SK-MEL-5 (cell line): ENCODE measurements at regions not wholly inside any gene's neighbourhood (a gene's known extent, or its start where the extent isn't known, plus 50 kb on each side); places are given as distances from the start of the nearest gene placed in this dataset.

Experiments used
- DNase-seq: peaks from one replicate; pipeline ENCODE4 v3.0.0-alpha.2; 2016; ENCODE audit warnings: low read depth, low spot score
- in situ Hi-C: cut with HindIII; loops from 2 replicates; pipeline ENCODE4 v1.10.0; 2016; ENCODE audit warnings: low sequenced_read_pairs, high pct_unique_total_duplicates, low pct_unique_long_range_greater_than_20kb

GRCh38 chr11:92401520-92401919 is 176.9 kb downstream of the FAT3 start:
- in situ Hi-C loops: no loop called here
- DNase-seq: no peak

DNA sequence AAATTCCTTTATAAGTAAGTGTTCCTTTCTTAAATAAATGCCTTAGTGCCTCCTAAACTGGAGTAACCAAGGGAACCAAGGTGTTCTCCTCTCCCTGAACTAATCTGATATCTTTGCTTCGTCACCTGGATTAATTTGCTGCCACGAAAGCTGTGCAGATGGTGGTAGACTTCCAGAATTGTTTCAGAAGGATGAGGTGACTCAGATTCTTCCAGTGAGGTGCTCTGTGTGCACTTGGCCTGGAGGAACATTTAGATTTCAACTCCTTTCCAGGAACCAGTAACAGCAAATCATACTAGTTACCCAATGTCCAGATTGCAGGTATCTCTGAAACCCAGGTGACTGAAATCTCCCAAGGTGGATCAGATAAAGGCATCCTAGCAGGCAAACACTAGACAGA is 181.9 kb downstream of the FAT3 start:
- no peak for DNase-seq
- in situ Hi-C loops: no loop called here

DNA sequence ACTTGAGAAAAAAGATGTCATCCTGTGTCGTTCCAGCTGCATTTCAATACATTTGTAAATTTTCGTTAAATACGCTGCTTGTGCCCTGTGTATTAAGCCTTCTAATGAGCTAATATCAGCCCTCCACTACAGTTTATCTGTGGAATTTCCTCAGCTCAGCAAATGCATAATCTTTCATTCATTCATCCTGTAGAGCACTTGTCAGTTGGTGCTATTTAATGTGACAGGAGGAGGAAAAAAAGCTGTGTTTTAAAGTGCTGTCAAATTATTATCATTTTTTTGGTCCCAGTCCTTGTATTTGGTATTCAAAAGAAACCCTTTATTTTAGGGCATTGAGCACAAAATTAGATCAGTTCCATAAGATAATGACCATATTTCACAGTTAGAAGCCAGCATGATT is 184.7 kb downstream of the FAT3 start:
- in situ Hi-C loops: no loop called here
- DNase-seq: no peak

DNA sequence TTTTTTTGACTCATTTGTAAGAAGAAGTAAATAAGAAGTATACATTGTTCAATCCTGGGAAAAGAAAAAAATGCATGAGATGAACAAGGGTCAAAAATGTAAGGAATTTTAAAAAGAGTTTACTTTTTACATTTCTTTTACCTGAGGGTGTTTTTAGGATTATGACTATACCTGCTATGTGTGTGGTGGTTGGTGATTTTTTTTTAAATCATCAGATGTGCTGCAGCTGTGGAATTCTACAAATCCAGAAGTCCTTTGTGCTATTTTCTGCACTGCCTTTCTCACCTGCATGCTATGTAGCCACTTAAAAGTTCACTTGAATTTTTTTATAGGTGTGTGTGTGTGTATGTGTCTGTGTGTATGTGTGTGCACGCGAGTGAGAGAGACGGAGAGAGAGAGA is 185.3 kb downstream of the FAT3 start:
- in situ Hi-C loops: no loop called here
- DNase-seq: no peak

DNA sequence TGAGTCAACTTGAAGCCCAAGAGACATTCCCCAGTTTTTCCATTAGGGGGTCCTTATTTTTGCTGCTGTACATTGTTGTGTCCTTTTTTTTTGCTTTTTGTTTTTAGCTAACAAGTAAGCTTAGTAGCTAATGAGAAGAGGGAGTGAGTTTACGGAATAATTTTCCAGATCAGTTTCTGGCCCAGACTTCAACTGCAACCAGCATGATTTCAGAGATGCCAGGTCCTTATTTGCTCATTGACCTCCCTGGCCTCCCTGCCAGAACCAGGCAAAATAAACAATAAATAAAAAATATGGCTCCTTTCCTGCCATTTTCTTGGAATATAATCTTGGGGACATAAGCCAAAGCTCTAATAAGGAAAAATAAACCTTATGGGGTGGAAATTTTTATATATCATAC is 185.9 kb downstream of the FAT3 start:
- no peak for DNase-seq
- in situ Hi-C loops: no loop called here

DNA sequence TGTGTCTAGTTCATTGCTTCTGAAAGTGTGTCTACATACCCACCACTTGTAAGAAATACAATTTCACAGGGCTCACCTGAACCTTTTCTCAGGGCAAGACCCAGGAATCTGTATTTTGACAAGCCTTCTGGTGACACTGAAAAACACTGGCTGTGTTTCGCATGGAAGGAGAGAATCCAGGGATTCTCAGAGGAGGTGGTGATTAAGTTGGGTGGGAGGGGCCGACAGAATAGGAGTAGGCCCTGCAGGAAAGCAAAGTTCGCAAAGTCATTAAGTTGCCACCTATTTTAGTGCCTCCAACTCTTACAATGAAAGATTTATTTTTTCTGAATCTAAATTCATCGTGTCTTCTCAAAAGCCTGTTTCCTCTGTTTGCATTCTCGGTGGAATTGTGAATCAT is 186.8 kb downstream of the FAT3 start:
- in situ Hi-C loops: no loop called here
- DNase-seq: no peak

DNA sequence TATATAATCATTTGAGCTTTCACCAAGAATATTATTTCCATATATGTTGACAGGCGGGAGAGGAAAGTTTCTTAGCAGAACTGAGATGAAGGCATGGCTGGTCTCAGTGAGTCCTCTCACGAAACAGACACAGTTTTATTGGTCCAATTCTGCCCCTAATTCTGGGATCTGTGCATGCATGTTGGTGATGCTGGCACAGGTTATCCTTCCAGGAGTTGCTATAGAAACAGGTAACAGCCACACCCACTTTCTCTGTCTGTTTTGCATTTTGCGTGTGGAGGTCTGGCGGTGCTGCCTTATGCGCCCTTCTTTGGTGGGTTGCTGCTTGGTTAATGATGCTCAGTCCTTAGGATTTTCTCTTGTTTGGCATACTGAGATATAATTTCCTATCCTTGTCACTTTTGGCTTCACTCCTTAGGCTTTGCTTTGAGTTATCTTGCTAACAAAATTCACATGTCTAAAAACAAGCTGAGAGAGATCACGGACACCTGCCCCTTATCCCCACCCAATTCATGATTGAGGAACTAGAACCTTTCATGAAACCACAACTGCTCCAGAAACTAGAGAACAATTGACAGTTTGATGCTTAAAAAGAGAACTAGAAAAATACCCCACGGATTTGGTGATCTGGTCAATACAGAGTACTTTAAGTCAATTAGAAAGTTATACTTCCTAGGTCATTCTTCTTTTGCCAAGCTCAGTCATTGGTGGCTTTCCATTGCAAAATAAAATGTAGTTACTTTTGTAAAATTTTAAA is 189.3 kb downstream of the FAT3 start:
- in situ Hi-C loops: no loop called here
- DNase-seq: no peak

DNA sequence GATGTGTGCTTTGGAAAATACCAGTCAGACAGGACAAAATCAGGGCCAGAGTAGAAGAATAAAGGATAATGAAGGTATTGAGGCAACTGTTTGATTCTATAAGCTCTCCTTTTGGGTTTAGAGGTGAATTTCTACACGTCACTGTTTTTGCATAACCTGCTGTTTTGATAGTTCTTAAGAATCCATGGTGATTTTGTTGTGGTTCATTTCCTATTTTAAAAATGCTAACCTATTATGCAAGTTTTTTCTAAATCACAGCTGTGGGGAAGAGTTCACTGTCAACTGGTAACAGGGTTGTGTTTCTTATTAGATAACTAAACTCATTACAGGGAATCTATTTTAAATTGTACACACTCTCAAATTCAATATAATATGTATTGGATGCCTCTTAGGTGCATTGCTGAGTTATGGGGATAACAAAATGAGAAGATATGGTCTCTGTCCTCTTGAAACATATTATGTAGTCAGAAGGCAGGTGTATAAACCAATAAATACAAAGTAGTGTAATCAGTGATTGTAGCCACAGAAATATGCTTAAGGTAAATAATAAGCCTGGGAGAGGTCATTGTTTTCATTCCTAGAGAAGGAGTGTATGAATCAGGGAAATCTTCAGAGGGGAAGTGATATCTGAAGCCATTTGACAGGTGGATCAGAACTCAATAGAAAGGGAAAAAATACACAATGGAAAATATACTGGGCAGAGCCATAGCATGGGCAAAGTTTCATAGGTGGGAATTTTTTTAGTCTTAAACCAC is 192.5 kb downstream of the FAT3 start:
- no peak for DNase-seq
- in situ Hi-C loops: no loop called here

DNA sequence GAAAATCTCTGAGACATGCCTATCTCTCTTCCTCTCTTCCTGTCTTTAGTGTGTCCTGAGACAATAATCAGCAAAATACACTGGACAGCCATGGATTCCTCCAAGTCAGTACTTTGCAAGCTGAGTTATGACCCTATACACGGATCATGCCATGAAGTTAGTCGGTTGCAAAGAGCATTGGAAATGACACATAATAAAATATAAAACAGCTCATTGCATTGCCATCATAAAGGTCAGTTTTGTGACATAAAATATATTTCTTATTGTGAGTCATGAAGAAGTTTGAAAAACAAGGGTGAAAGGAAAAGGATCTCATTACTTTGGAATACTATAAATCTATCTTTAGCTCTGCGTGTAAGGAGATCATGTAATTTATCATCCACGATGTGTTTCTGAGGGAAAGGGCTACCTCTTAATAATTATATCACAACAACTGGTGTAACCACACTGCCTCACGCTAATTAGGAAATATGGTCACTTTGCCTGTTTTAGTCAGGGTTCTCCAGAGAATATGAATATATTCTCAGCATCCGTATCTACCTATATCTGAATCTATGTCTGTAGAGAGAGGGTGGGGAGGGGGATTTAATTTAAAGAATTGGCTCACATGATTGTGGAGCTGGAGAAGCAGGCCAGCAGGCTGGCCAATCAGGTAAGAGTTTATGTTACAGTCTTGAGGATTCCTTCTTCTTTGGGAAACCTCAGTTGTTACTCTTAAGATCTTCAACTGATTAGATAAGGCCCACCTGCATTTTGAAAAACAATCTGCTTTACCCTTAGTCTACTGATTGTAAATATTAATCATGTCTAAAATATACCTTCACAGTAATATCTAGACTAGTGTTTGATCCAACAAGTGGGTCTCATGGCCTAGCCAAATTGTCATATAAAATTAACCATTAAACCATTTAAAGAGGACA is 198.8 kb downstream of the FAT3 start:
- in situ Hi-C loops: no loop called here
- DNase-seq: no peak

DNA sequence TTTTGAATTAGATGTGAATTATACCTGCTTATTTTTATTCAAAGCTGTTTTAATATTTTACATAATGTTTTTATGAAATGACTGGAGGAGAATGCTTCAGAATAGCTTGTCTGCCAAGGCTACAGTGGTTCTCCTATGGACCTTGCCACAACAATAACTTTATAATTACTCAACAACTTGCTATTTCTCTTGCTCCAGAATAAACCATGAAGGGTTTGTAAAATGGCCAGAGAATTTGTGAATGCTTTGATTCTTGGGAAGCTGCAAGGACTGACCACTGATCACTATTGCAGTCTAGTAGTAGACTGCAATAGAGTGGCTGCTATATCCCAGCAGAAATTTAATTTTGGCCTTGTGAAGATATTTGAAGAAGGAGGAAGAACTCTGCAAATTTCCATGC is 199.7 kb downstream of the FAT3 start:
- in situ Hi-C loops: no loop called here
- DNase-seq: no peak

DNA sequence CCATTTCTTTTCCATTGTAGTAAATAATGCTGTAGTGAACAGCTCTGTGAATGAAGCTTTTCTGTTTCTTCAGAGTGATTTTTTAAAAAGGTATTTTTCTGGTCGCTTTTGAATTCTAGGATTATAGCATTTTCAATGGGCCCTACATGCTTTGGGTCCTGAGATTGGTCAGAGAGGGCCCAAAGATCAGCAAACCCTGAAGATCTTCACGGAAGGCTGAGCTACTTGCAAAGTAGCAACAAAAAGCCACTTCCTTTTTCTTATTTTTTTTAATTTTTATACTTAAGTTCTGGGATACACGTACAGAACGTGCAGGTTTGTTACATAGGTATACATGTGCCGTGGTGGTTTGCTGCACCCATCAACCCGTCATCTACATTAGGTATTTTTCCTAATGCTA is 200.5 kb downstream of the FAT3 start:
- in situ Hi-C loops: no loop called here
- DNase-seq: no peak

DNA sequence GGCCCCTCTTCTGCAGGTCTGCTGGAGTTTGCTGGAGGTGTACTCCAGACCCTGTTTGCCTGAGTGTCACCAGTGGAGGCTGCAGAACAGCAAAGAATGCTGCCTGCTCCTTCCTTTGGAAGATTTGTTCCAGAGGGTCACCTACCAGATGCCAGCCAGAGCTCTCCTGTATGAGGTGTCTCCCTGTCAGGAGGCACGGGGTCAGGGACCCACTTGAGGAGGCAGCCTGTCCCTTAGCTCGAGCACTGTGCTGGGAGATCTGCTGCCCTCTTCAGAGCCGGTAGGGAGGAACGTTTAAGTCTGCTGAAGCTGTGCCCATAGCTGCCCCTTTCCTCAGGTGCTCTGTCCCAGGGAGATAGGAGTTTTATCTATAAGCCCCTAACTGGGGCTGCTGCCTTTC is 207.9 kb downstream of the FAT3 start:
- in situ Hi-C loops: no loop called here
- DNase-seq: no peak

DNA sequence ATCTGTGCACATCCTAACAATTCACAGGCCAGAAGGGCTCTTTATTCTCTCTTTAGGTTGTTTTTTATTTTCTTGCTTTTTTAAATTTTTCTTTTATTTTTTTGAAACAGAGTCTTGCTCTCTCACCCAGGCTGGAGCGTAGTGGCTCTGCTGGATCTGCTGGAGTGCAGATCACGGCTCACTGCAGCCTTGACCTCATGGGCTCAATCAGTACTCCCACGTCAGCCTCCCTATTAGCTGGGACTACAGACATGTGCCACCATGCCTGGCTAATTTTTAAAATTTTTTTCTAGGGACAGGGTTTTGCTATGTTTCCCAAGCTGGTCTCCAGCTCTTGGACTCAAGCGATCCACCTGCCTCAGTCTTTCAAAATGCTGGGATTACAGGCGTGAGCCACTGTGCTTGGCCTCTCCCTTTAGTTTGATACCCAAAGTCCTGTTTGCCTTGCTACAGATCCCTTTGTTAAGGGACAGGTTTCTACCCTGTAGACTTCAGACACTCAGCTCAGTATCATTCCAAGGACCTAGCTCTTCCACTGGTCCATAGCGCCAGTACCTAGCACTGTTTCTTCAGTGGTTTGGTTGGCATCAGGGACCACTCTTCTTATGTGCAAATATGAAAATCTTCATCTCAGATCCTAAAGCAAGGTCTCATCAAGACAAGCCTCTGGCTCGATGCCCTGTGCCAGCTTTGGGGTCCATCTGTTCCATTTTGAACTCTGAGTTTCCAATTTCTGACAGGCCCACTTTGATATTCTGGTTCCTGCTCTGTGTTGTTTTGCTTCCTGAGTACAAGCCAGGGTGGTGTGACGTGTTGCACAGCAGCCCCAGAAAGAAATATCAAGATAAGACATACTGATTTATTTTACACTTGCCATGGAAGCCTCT is 211.7 kb downstream of the FAT3 start:
- in situ Hi-C loops: no loop called here
- no peak for DNase-seq

DNA sequence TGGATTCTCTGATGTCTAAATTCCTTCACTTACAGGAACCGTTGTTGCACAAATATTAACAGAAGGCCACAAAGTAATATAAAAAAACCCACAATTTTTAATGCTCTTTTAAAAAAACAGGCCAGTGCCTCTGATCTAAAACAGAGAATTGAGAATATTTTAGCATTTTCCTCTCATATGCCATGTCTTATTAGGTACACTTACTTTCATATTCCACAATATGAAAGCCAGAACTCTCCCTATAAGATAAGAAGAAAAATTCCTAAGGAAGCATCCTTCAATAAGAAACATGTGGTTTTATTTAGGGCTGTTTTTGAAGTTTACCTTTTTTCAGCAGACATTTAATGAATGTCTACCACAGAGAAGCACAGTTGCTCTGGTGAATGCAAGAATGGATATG is 214.5 kb downstream of the FAT3 start:
- in situ Hi-C loops: no loop called here
- DNase-seq: no peak

DNA sequence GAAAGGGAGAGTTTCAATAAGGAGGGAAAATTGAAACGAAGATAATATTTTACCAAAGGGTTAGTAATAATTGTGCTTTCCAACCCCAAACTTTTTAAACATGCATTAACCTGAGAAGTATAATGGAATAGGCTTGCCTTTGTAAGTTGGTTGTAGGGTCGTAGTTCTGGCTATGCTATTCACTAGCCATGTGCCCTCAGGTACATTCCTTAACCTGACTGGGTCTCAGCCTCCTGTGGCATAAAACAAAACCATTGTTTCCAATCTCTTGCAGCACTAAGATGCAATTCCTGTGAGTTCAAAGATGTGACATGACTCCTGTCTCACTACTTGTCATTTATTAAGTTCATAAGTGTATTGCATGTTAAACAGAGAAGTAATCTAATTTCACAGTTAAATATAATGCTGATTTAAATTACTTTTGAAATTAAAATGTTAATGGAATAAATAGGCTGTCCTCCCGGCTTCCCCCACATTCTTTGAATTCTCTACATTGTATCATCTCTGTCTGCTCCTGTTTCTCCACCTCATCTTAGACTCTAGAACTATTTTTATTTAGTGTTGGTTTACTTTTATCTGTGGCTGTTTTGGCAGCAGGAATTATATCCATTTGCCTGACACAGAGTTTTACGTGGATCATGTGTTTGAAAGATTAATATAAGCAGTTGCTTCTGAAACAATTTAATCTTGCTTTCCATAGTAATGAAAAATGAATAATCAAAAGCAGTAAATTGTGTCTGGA is 216.3 kb downstream of the FAT3 start:
- no peak for DNase-seq
- in situ Hi-C loops: no loop called here

GRCh38 chr11:92441443-92441726 is 216.8 kb downstream of the FAT3 start:
- in situ Hi-C loops: no loop called here
- no peak for DNase-seq

DNA sequence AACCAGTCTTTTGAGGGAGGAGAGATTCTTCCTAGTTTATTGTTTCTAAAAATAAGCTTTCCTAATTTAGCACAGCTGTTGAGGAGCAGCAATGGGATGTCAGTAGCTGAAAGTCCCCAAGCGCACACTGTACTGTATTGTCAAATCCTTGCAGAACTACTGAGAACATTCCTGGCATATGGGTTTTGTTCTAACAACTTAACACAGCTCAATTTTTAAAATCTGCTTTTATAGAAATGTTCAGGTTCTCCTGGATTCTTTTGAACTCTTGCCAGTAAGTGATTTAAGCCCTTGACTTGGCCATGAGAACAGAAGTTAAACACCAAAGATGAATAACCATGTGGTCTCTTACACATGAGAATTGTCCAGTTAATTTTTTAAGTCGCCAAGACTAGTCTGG is 218.6 kb downstream of the FAT3 start:
- in situ Hi-C loops: no loop called here
- no peak for DNase-seq
